Aorta (tissue), 5 donors: ENCODE measurements at regions not wholly inside any gene's neighbourhood (a gene's known extent, or its start where the extent isn't known, plus 50 kb on each side); places are given as distances from the start of the nearest gene placed in this dataset.

Experiments
- ATAC-seq: fragments of 200-7000 bp; cut with Tn5 transposase; one replicate; pipeline ENCODE4 v1.9.1; 2022; ENCODE audit warnings: moderate library complexity; ENCODE audit not compliant: low FRiP score
- DNase-seq, 2 donors: peaks; one replicate each; pipeline ENCODE4 v3.0.0-alpha.2; 2020
- H3K27ac ChIP-seq, 2 donors: one replicate each; pipeline ENCODE4 v1.5.1; 2013; ENCODE audit warnings: low read length in 2 of 2, mild to moderate bottlenecking in 2 of 2, moderate library complexity in 2 of 2, control low read depth in 1 of 2, inconsistent platforms in 1 of 2, low read depth in 1 of 2
- H3K27me3 ChIP-seq, 2 donors: one replicate each; pipeline ENCODE4 v1.6.1; 2013; ENCODE audit warnings: control low read depth in 1 of 2, low read length in 1 of 2, mild to moderate bottlenecking in 1 of 2, moderate library complexity in 1 of 2; ENCODE audit not compliant: insufficient read depth in 2 of 2, control insufficient read depth in 1 of 2
- H3K36me3 ChIP-seq, 2 donors: one replicate each; pipeline ENCODE4 v1.6.1; 2013; ENCODE audit warnings: control low read depth in 1 of 2, low read length in 1 of 2, mild to moderate bottlenecking in 1 of 2; ENCODE audit not compliant: insufficient read depth in 2 of 2, control insufficient read depth in 1 of 2
- H3K4me1 ChIP-seq, 2 donors: one replicate each; pipeline ENCODE4 v1.6.1; 2013; ENCODE audit warnings: low read length in 2 of 2, control low read depth in 1 of 2, mild to moderate bottlenecking in 1 of 2, moderate library complexity in 1 of 2; ENCODE audit not compliant: insufficient read depth in 2 of 2, control insufficient read depth in 1 of 2
- H3K4me3 ChIP-seq, 2 donors: one replicate each; pipeline ENCODE4 v1.5.1; 2013; ENCODE audit warnings: low read length in 2 of 2, control low read depth in 1 of 2, mild to moderate bottlenecking in 1 of 2
- H3K9me3 ChIP-seq: one replicate; pipeline ENCODE4 v1.6.1; 2013; ENCODE audit warnings: mild to moderate bottlenecking, low read length; ENCODE audit not compliant: control insufficient read depth
- WGBS, 2 donors: extraction: QIAGEN DNeasy Blood & Tissue Kit; methylation state at CpG; one replicate each; pipeline ENCODE4 v1.1.7; 2013; 5-methylcytosine and 5-hydroxymethylcytosine counted together
- intact Hi-C, 2 donors: fragments of 100-400 bp; cut with DNase I; formaldehyde crosslinking; loops; one replicate each; pipeline versions ENCODE4 v1.14.2 to v1.15.0; 2022
- donor health status: healthy with polysubstance abuse.
- donor health status: Bipolar disorder and iron deficiency.
- donor health status: DM: no; HTN: no; CAD: no.
- donor health status: DM: no; HTN: no; CAD: no.
- donor health status: DM: yes; HTN: yes; CAD: no.

DNA sequence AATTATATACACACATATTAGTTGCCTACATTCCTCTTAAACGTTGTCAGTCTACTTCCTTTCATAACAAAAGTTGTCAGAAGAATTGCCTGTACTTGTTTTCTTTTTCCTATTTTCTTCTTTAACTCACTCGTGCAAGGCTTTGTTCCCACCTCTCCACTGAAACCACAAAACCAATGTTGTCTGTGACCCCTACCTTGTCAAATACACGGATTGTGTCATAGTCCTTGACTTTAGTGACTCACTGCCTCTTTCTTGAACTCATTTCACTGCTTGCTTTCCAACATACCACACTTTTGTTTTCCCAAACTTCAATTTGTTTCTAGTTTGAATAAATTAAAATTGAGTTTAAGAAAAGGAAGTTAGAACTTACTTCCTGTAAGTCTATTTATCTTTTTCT is 283.9 kb upstream of the AGA start:
- H3K27me3 ChIP-seq = no peaks in the 10 kb centered on the region
- H3K36me3 ChIP-seq = no peaks in the 10 kb centered on the region
- no peak overlapping the region for H3K27ac ChIP-seq
- no peaks in the 10 kb centered on the region for H3K9me3 ChIP-seq
- WGBS, 2 donors = 8 to 12% methylated on average over 3 of the region's 3 CpGs
- no peak for ATAC-seq
- intact Hi-C loops = no loop called here
- no peak for DNase-seq
- H3K4me1 ChIP-seq = no peaks in the 10 kb centered on the region
- H3K4me3 ChIP-seq = no peak overlapping the region

DNA sequence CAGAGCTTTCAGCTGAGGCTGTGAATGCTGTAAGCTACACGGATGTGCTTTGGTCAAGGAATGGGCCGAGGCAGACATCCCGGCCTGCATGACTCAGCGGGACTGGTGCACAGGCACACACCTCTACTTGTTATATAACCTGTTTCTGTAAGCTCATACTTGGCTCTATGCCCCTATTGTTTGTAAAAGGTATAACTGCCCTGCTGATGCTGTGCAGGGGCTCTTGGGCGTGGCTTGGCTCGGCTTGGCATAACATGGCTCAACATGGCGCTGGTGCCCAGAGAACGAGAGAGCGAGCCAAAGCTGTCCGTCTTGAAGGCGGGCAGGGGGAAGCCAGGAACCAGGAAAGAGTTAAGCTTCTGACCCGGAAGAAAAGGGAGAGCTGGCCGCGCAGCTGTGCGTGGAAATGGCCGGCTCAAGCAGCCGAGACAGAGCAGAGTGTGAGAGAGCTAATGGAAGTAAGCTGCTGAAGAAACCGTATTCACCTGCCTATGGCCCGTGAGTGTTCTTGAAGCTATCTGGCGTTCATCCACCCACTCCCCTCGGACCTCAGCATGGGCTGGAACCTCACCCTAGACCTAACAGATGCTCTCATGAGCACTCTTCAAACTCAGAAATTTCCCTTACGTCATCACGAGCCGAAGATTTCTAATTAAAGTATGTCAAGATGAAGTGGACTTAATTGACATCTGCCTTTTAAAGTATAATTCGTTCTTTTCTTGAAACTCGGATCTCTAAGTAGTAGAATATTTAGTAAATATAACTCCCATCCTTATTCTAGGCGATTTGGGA is 286.3 kb upstream of the AGA start:
- intact Hi-C loops = no loop called here
- Histone ChIP-seq H3K4me1 (no peaks in the 10 kb centered on the region), H3K4me3 (no peak overlapping the region), H3K27ac (no peak overlapping the region), H3K36me3 (no peaks in the 10 kb centered on the region), H3K27me3 (no peaks in the 10 kb centered on the region), H3K9me3 (no peaks in the 10 kb centered on the region)
- WGBS, 2 donors = 73% methylated on average over 27 of the region's 27 CpGs
- DNase-seq (no peak), ATAC-seq (no peak)

DNA sequence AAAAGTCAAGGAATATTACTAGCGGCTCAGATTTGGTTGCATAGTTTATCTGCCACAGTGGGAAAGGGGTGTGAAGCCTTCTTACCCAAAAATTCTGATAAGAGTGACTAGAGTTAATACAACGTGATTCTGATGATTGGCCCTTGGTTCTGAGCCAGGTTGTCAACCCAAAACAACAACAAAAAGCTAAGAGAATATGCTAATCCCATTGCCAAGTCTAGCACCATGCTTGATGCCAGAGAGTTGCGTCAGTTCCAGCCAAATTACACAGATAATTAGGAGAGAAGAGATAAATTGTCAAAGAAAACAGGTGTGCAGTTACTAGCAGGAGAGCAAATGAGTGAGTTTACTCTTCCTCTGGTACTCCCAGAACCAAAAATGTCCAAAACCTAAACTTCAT is 287.4 kb upstream of the AGA start:
- intact Hi-C loops = no loop called here
- H3K27me3 ChIP-seq = no peaks in the 10 kb centered on the region
- 56 to 60% methylated on average over 3 of the region's 3 CpGs for WGBS, 2 donors
- H3K4me3 ChIP-seq = no peak overlapping the region
- ATAC-seq = no peak
- H3K36me3 ChIP-seq = no peaks in the 10 kb centered on the region
- H3K9me3 ChIP-seq = no peaks in the 10 kb centered on the region
- DNase-seq = no peak
- no peaks in the 10 kb centered on the region for H3K4me1 ChIP-seq
- no peak overlapping the region for H3K27ac ChIP-seq

DNA sequence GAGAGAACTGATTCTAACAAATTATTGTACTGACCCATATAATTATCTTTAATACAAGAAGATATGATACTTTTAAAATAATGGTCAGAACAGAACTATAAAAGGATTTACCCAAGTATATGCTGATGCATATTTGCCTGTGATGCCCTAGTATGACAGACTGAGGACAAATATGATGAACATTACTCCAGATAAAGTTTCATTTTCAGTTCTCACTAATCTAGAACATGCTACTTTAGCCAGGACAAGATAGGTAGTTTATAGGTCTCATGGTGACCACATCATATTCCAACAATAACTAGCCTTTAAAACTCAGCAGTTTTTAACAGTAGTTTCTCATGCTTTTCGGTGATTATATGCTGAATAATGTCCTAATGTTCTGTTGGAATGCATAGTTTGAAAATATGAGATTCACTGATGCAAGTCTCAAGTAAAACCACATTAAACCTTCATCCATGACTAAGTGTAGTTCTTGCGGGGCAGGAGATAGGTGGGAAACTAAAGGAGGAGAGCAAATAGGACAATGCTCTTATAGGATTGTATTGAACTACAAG is 295.2 kb upstream of the AGA start:
- Histone ChIP-seq H3K27ac (no peak overlapping the region), H3K36me3 (no peaks in the 10 kb centered on the region), H3K4me1 (no peaks in the 10 kb centered on the region), H3K27me3 (no peaks in the 10 kb centered on the region), H3K4me3 (no peak overlapping the region), H3K9me3 (no peaks in the 10 kb centered on the region)
- ATAC-seq (no peak), DNase-seq (no peak)
- intact Hi-C loops = no loop called here
- 93 to 99% methylated on average over 2 of the region's 2 CpGs for WGBS, 2 donors

DNA sequence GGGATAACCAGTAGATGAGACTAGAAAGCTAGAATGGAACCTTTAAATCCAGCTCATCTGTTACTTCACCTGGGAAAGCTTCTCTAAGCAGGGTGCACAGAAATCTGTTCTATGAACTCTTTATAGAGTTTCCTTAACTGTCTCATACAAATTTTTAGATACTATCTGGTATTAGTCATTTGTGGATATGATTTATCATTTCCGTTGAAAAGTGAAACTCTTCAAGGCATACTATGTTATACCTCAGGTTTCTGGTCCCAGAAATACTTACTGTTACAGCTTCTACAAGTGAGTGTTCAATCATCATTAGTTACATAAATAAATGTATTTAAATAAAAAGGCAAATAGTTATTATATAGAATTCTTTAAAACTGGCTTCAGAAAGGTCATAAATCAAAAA is 298.3 kb upstream of the AGA start:
- H3K4me1 ChIP-seq = no peaks in the 10 kb centered on the region
- H3K27me3 ChIP-seq = no peaks in the 10 kb centered on the region
- H3K27ac ChIP-seq = no peak overlapping the region
- H3K9me3 ChIP-seq = no peaks in the 10 kb centered on the region
- no peaks in the 10 kb centered on the region for H3K36me3 ChIP-seq
- intact Hi-C loops = no loop called here
- 26 to 35% methylated on average over 1 of the region's 1 CpG for WGBS, 2 donors
- no peak for ATAC-seq
- DNase-seq = no peak
- H3K4me3 ChIP-seq = no peak overlapping the region

DNA sequence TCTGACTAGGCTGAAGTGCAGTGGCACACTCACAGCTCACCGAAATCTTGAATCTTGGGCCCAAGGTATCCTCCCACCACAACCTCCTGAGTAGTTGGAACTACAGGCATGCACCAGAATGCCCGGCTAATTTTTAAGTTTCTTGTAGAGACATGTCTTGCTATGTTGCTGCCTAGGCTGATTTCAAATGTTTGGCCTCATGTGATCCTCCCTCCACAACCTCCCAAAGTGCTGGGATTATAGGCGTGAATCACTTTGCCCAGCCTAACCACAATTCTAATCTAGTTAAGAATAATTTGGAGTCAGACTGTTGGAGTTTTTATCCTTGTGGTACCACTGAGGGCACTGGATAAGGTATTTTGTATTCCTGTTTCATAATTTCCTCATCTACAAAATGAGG is 317.5 kb upstream of the AGA start:
- Histone ChIP-seq H3K4me3 (no peak overlapping the region), H3K4me1 (no peaks in the 10 kb centered on the region), H3K9me3 (no peaks in the 10 kb centered on the region), H3K27ac (no peak overlapping the region), H3K36me3 (no peaks in the 10 kb centered on the region), H3K27me3 (no peaks in the 10 kb centered on the region)
- no peak for DNase-seq
- WGBS, 2 donors = 96 to 100% methylated on average over 3 of the region's 3 CpGs
- intact Hi-C loops = no loop called here
- ATAC-seq = no peak

DNA sequence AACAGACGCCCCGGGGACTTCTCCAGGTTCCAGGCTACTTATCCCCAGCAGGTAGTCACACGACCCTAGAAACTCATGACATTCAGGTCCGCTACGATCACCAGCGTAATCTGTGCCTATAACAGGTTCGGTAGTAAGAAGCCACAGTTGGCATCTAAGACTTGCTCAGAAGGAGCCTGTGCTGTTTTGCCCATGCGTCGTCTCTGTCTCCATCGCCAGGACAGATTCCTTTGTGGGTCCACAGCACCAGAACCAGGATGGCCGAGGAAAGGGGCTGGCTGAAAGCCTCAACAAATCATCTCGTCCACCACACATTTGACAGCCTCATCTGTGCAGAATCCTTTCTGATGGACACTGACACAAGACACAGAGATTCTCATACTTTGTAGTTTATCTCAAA is 319.5 kb upstream of the AGA start:
- H3K36me3 ChIP-seq = no peaks in the 10 kb centered on the region
- ATAC-seq (no peak), DNase-seq (no peak)
- no peak overlapping the region for H3K4me3 ChIP-seq
- H3K9me3 ChIP-seq = no peaks in the 10 kb centered on the region
- H3K4me1 ChIP-seq = no peaks in the 10 kb centered on the region
- no peak overlapping the region for H3K27ac ChIP-seq
- WGBS, 2 donors = 94% methylated on average over 12 of the region's 12 CpGs
- H3K27me3 ChIP-seq = no peaks in the 10 kb centered on the region
- intact Hi-C loops = no loop called here

DNA sequence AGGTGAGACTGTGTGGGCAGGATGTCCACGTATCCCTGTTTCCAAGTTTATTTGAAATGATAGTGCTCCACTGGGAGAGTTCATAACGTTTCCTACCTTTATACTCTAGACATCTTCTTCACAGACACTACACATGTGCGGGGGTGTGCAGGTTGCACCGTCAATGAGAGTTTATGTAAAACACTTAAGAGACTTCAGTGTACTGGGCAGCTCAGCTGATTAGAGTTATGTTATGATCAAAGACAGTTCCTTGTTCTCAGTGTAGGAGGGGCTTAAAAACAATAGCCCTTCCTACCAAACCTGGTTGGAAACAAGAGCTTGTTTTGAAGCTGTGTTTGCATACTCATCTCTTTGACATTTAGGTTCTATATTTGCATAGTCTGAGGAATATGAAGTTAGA is 326.9 kb upstream of the AGA start:
- 87 to 89% methylated on average over 4 of the region's 4 CpGs for WGBS, 2 donors
- ATAC-seq (no peak), DNase-seq (no peak)

DNA sequence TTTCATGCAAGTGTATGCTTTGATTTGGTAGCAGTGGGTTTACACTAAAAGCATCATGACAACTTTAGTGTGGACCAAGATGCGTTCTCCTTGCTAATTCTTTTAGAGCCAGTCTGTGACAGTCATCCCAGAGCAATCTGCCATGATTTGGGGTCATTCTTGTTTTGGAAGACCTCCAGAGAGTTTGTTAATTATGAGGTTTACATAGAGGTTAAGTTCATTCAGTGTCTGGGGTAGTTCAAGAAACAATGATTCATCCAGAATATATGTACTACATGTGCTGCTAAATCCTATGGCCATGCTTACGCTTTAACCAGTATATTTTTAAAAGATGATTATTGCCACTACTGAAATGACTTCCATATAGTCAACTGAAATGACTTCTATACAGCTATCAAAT is 328.5 kb upstream of the AGA start:
- no peak overlapping the region for H3K27ac ChIP-seq
- intact Hi-C loops = no loop called here
- no peaks in the 10 kb centered on the region for H3K4me1 ChIP-seq
- no peaks in the 10 kb centered on the region for H3K27me3 ChIP-seq
- ATAC-seq (no peak), DNase-seq (no peak)
- no peaks in the 10 kb centered on the region for H3K9me3 ChIP-seq
- H3K4me3 ChIP-seq = no peak overlapping the region
- 96 to 99% methylated on average over 2 of the region's 2 CpGs for WGBS, 2 donors
- no peaks in the 10 kb centered on the region for H3K36me3 ChIP-seq

More for the DNA sequence above, 326.9 kb upstream of the AGA start:
- Histone ChIP-seq H3K9me3 (no peaks in the 10 kb centered on the region), H3K27ac (no peak overlapping the region), H3K36me3 (no peaks in the 10 kb centered on the region), H3K27me3 (no peaks in the 10 kb centered on the region), H3K4me1 (no peaks in the 10 kb centered on the region), H3K4me3 (no peak overlapping the region)
- intact Hi-C loops = loop anchor here in 1 of 2 donors (5.0 kb wide), 1 partner anchor 448 kb away; no protein-coding TSS in a partner anchor
